H1 (cell line): ENCODE measurements at regions not wholly inside any gene's neighbourhood (a gene's known extent, or its start where the extent isn't known, plus 50 kb on each side); places are given as distances from the start of the nearest gene placed in this dataset.

Experiments
- CTCF ChIA-PET: fragments of 300-600 bp; sonication (Branson Sonifier 250); formaldehyde crosslinking; loops from one replicate; lab custom pipeline; 2021; ENCODE audit not compliant: partially characterized antibody; lab: Charles Lee
- POLR2A ChIA-PET: fragments of 300-600 bp; sonication (Branson Sonifier 250); formaldehyde crosslinking; loops from one replicate; lab custom pipeline; 2021; ENCODE audit warnings: inconsistent platforms; ENCODE audit not compliant: partially characterized antibody; lab: Charles Lee
- DNase-seq, 2 experiments: peaks; one replicate each; pipeline versions ENCODE4 v3.0.0 to v3.0.0-alpha.2; 2010 to 2022; ENCODE audit warnings: low spot score in 2 of 2, low read depth in 1 of 2, mixed read lengths in 1 of 2
- FAIRE-seq: peaks from 2 replicates; lab custom pipeline; 2011; peaks lifted over from hg19 to GRCh38; lab: Jason Lieb, UNC
- H2AFZ ChIP-seq: 2 replicates; pipeline ENCODE4 v1.8.1; 2012; ENCODE audit warnings: low read length, inconsistent platforms
- H2AK5ac ChIP-seq: 2 replicates; pipeline ENCODE4 v1.6.1; 2013; ENCODE audit warnings: low read depth, low read length
- H2BK120ac ChIP-seq: replicated peaks from 2 replicates; pipeline ENCODE3; 2013; ENCODE audit warnings: low read depth, low read length, inconsistent platforms
- H2BK12ac ChIP-seq: 2 replicates; pipeline ENCODE4 v1.6.1; 2013; ENCODE audit warnings: low read depth, low read length
- H2BK15ac ChIP-seq: 2 replicates; pipeline ENCODE4 v1.6.1; 2013; ENCODE audit warnings: low read length
- H2BK20ac ChIP-seq: 2 replicates; pipeline ENCODE4 v1.6.1; 2013; ENCODE audit warnings: low read length
- H2BK5ac ChIP-seq: 2 replicates; pipeline ENCODE4 v1.6.1; 2013; ENCODE audit warnings: low read depth, low read length
- H3K14ac ChIP-seq: 2 replicates; pipeline ENCODE4 v1.6.1; 2013; ENCODE audit warnings: inconsistent platforms; ENCODE audit not compliant: insufficient read length
- H3K18ac ChIP-seq: 2 replicates; pipeline ENCODE4 v1.6.1; 2013; ENCODE audit warnings: low read length; ENCODE audit errors: extremely low read depth
- H3K23ac ChIP-seq: 2 replicates; pipeline ENCODE4 v1.6.1; 2013; ENCODE audit warnings: inconsistent platforms; ENCODE audit not compliant: insufficient read length
- H3K23me2 ChIP-seq: 2 replicates; pipeline ENCODE4 v1.6.1; 2013; ENCODE audit warnings: low read depth, low read length
- H3K27ac ChIP-seq: 2 replicates; pipeline ENCODE4 v1.6.1; 2011; ENCODE audit warnings: low read depth, low read length, inconsistent platforms
- H3K27me3 ChIP-seq, 4 experiments: replicated peaks in 1 of 4; 1 replicate in 1 of 4; 2 replicates in 3 of 4; pipeline versions ENCODE4 v1.6.1 to v1.8.1; 2011 to 2013; ENCODE audit warnings: low read length in 3 of 4, mild to moderate bottlenecking in 3 of 4, inconsistent platforms in 2 of 4, mixed read lengths in 2 of 4, moderate library complexity in 1 of 4; ENCODE audit not compliant: control insufficient read depth in 3 of 4, insufficient read depth in 3 of 4; ENCODE audit errors: extremely low read depth in 1 of 4
- H3K36me3 ChIP-seq, 4 experiments: 2 replicates each; pipeline versions ENCODE4 v1.6.1 to v1.8.1; 2011 to 2013; ENCODE audit warnings: mild to moderate bottlenecking in 4 of 4, low read length in 3 of 4, moderate library complexity in 2 of 4, control low read depth in 1 of 4, inconsistent platforms in 1 of 4; ENCODE audit not compliant: insufficient read depth in 4 of 4, control insufficient read depth in 2 of 4
- H3K4ac ChIP-seq: replicated peaks from 2 replicates; pipeline ENCODE3; 2013; ENCODE audit warnings: low read length, low read depth, mixed read lengths, inconsistent platforms; ENCODE audit not compliant: insufficient read length
- H3K4me1 ChIP-seq, 4 experiments: replicated peaks in 1 of 4; 1 replicate in 1 of 4; 2 replicates in 3 of 4; pipeline versions ENCODE4 v1.6.1 to v1.8.1; 2011 to 2013; ENCODE audit warnings: low read length in 3 of 4, inconsistent platforms in 2 of 4, mixed read lengths in 1 of 4; ENCODE audit not compliant: insufficient read depth in 4 of 4, control insufficient read depth in 3 of 4
- H3K4me2 ChIP-seq, 2 experiments: 2 replicates each; pipeline versions ENCODE4 v1.6.1 to v1.8.1; 2011 to 2013; ENCODE audit warnings: low read depth in 2 of 2, low read length in 2 of 2, control low read depth in 1 of 2, inconsistent platforms in 1 of 2, mild to moderate bottlenecking in 1 of 2; ENCODE audit not compliant: insufficient read depth in 1 of 2
- H3K4me3 ChIP-seq, 4 experiments: fragments of 200-600, 300-600 bp in 1 of 4; sonication (generic), shearing (Covaris generic), sonication (Bioruptor Twin) in 1 of 4; 2 replicates each; pipeline versions ENCODE4 v1.5.1 to v1.8.1; 2011 to 2016; ENCODE audit warnings: low read length in 4 of 4, low read depth in 3 of 4, control low read depth in 2 of 4, inconsistent platforms in 2 of 4, mild to moderate bottlenecking in 2 of 4, mixed read lengths in 1 of 4, moderate library complexity in 1 of 4; ENCODE audit not compliant: insufficient read depth in 2 of 4; ENCODE audit errors: extremely low read depth in 1 of 4
- H3K56ac ChIP-seq: replicated peaks from 2 replicates; pipeline ENCODE3; 2013; ENCODE audit warnings: low read depth, mild to moderate bottlenecking, mixed read lengths, low read length, inconsistent platforms; ENCODE audit not compliant: insufficient read length
- H3K79me1 ChIP-seq: 2 replicates; pipeline ENCODE4 v1.6.1; 2013; ENCODE audit warnings: low read depth, low read length, control low read depth
- H3K79me2 ChIP-seq, 2 experiments: 2 replicates each; pipeline versions ENCODE4 v1.6.1 to v1.8.1; 2012 to 2013; ENCODE audit warnings: low read length in 2 of 2, mild to moderate bottlenecking in 2 of 2, inconsistent platforms in 1 of 2; ENCODE audit not compliant: insufficient read depth in 2 of 2, control insufficient read depth in 1 of 2
- H3K9ac ChIP-seq, 4 experiments: replicated peaks in 1 of 4; 1 replicate in 1 of 4; 2 replicates in 3 of 4; pipeline versions ENCODE4 v1.6.1 to v1.8.1; 2011 to 2013; ENCODE audit warnings: low read depth in 3 of 4, low read length in 3 of 4, control low read depth in 2 of 4, mild to moderate bottlenecking in 2 of 4, moderate library complexity in 2 of 4, inconsistent platforms in 1 of 4; ENCODE audit errors: extremely low read depth in 1 of 4
- H3K9me3 ChIP-seq, 2 experiments: 2 replicates each; pipeline versions ENCODE4 v1.6.1 to v1.8.1; 2012 to 2013; ENCODE audit warnings: mild to moderate bottlenecking in 2 of 2, moderate library complexity in 2 of 2, control low read depth in 1 of 2, inconsistent platforms in 1 of 2, low read depth in 1 of 2, low read length in 1 of 2, mixed read lengths in 1 of 2; ENCODE audit not compliant: insufficient read depth in 2 of 2
- H4K20me1 ChIP-seq, 2 experiments: replicated peaks in 1 of 2; 2 replicates each; pipeline versions ENCODE3 to v1.8.1; 2011 to 2013; ENCODE audit warnings: inconsistent platforms in 2 of 2, low read length in 2 of 2, mild to moderate bottlenecking in 1 of 2; ENCODE audit not compliant: insufficient read depth in 2 of 2, control insufficient read depth in 1 of 2
- H4K5ac ChIP-seq: 2 replicates; pipeline ENCODE4 v1.6.1; 2013; ENCODE audit warnings: low read length, low read depth, mixed read lengths, inconsistent platforms; ENCODE audit not compliant: insufficient read length
- H4K8ac ChIP-seq: 2 replicates; pipeline ENCODE4 v1.8.0; 2013; ENCODE audit warnings: mild to moderate bottlenecking, moderate library complexity, low read length, inconsistent platforms; ENCODE audit not compliant: insufficient read depth; ENCODE audit errors: extremely low read depth
- H4K91ac ChIP-seq: replicated peaks from 2 replicates; pipeline ENCODE3; 2013; ENCODE audit warnings: low read length, mixed read lengths, inconsistent platforms; ENCODE audit not compliant: insufficient read length
- BRCA1 ChIP-seq: IDR thresholded peaks from 2 replicates; pipeline ENCODE4 v1.6.1; 2012; ENCODE audit warnings: low read depth, low read length, improper control_type of control experiment
- CHD2 ChIP-seq: IDR thresholded peaks from 2 replicates; pipeline ENCODE4 v1.6.1; 2012; ENCODE audit warnings: low read length, improper control_type of control experiment
- EZH2 ChIP-seq: fragments of 200-600 bp; sonication (generic); IDR thresholded peaks from 2 replicates; pipeline ENCODE4 v1.7.1; 2012; ENCODE audit warnings: low read depth, mild to moderate bottlenecking, moderate library complexity, low read length, inconsistent platforms; ENCODE audit not compliant: severe bottlenecking
- FOSL1 ChIP-seq: IDR thresholded peaks from 2 replicates; pipeline ENCODE4 v1.6.1; 2011; ENCODE audit warnings: mild to moderate bottlenecking, low read depth, low read length, moderate library complexity; ENCODE audit not compliant: insufficient read depth
- JUN ChIP-seq: IDR thresholded peaks from 2 replicates; pipeline ENCODE4 v1.6.1; 2011; ENCODE audit warnings: low read depth, mild to moderate bottlenecking, improper control_type of control experiment, low read length
- NRF1 ChIP-seq: IDR thresholded peaks from 2 replicates; pipeline ENCODE4 v1.6.1; 2011; ENCODE audit warnings: mild to moderate bottlenecking, low read depth, low read length, improper control_type of control experiment
- RBBP5 ChIP-seq: IDR thresholded peaks from 2 replicates; pipeline ENCODE4 v1.7.1; 2012; ENCODE audit warnings: low read depth, mild to moderate bottlenecking, inconsistent platforms, low read length, moderate library complexity, borderline replicate concordance
- RXRA ChIP-seq: IDR thresholded peaks from 2 replicates; pipeline ENCODE4 v1.6.1; 2011; ENCODE audit warnings: low read depth, mild to moderate bottlenecking, low read length, moderate library complexity; ENCODE audit not compliant: insufficient read depth
- SAP30 ChIP-seq: fragments of 300-600 bp; sonication (generic); IDR thresholded peaks from 2 replicates; pipeline ENCODE4 v1.7.1; 2012; ENCODE audit warnings: low read length, moderate library complexity, mild to moderate bottlenecking, inconsistent platforms; ENCODE audit not compliant: insufficient read depth, insufficient replicate concordance
- SUZ12 ChIP-seq: fragments of 200-600 bp; sonication (generic); IDR thresholded peaks from 2 replicates; pipeline ENCODE4 v1.6.1; 2012; ENCODE audit warnings: mild to moderate bottlenecking, inconsistent platforms, low read length, moderate library complexity, mixed read lengths
- TBP ChIP-seq: IDR thresholded peaks from 2 replicates; pipeline ENCODE4 v1.6.1; 2011; ENCODE audit warnings: low read depth, low read length, improper control_type of control experiment
- TCF12 ChIP-seq: IDR thresholded peaks from 2 replicates; pipeline ENCODE4 v1.6.1; 2011; ENCODE audit warnings: low read depth, mild to moderate bottlenecking, low read length
- ZNF274 ChIP-seq: IDR thresholded peaks from 2 replicates; pipeline ENCODE4 v1.7.0; 2012; ENCODE audit warnings: low read length, borderline replicate concordance; ENCODE audit errors: extremely low read depth
- WGBS, 2 experiments: shearing (Covaris generic) in 1 of 2; methylation state at CpG; one replicate each; pipeline versions ENCODE4 v1.1.6 to v1.1.7; 2013 to 2015; ENCODE audit warnings: low lambda C conversion rate in 2 of 2, mixed read lengths in 2 of 2, inconsistent platforms in 1 of 2, low coverage in 1 of 2, missing lambda C conversion rate in 1 of 2; ENCODE audit not compliant: insufficient replicate concordance in 2 of 2, insufficient coverage in 1 of 2, insufficient read length in 1 of 2; ENCODE audit errors: extremely low coverage in 1 of 2, missing lambda C conversion rate in 1 of 2; 5-methylcytosine and 5-hydroxymethylcytosine counted together

GRCh38 chr5:33370466-33370859, 70.3 kb upstream of the TARS1 start:
- Histone ChIP-seq H3K4ac (no peak overlapping the region), H3K9ac (no peak overlapping the region), H4K91ac (no peak overlapping the region), H3K79me1 (no peaks in the 10 kb centered on the region), H3K18ac (no peak overlapping the region), H3K79me2 (no peaks in the 10 kb centered on the region), H4K8ac (no peak overlapping the region), H2BK12ac (no peak overlapping the region), H3K9me3 (no peaks in the 10 kb centered on the region), H4K20me1 (no peaks in the 10 kb centered on the region), H2BK20ac (no peak overlapping the region), H3K36me3 (no peaks in the 10 kb centered on the region), H3K4me2 (no peak overlapping the region), H3K56ac (no peak overlapping the region), H3K4me1 (no peaks in the 10 kb centered on the region), H3K4me3 (no peak overlapping the region), H4K5ac (no peak overlapping the region), H2BK120ac (no peak overlapping the region), H2AK5ac (no peak overlapping the region), H3K14ac (no peak overlapping the region), H2BK15ac (no peak overlapping the region), H3K23ac (no peak overlapping the region), H2BK5ac (no peak overlapping the region), H3K27ac (no peak overlapping the region), H2AFZ (no peak overlapping the region), H3K23me2 (no peaks in the 10 kb centered on the region), H3K27me3 (no peaks in the 10 kb centered on the region)
- POLR2A ChIA-PET: no interaction called here
- TF ChIP-seq RXRA (no peak), JUN (no peak), CHD2 (no peak), ZNF274 (no peak), SUZ12 (no peak), TCF12 (no peak), SAP30 (no peak), BRCA1 (no peak), NRF1 (no peak), EZH2 (no peak), FOSL1 (no peak), RBBP5 (no peak), TBP (no peak)
- no peak for FAIRE-seq
- DNase-seq: no peak
- CTCF ChIA-PET: interaction anchor here (0.8 to 4.0 kb wide), 2 partner anchors 9 to 11 kb away, joined by 3 to 19 read pairs; no protein-coding TSS in a partner anchor
- WGBS, 2 experiments: 92% methylated on average over 2 of the region's 2 CpGs; no CpG with 5 or more reads in 1 of the 2 experiments
